ENCODE measurements at regions not wholly inside any gene's neighbourhood (a gene's known extent, or its start where the extent isn't known, plus 50 kb on each side); places are given as distances from the start of the nearest gene placed in this dataset.

GRCh38 chr2:167769020-167769419 is 478.4 kb downstream of the STK39 start:
- no peak overlapping the region for H3K27ac Mint-ChIP-seq
- H3K9me3 Mint-ChIP-seq = peaks cover 16% of the 10 kb centered on the region; the same call in 1 of the 2 replicates
- H3K4me1 Mint-ChIP-seq (ENCODE audit: low read depth) = no peaks in the 10 kb centered on the region
- no peak for TF ChIP-seq CTCF (IDR thresholded peaks at IDR 0.05)
- no peak for DNase-seq
- no peaks in the 10 kb centered on the region; the same call in 1 of the 2 replicates for H3K27me3 Mint-ChIP-seq (ENCODE audit: insufficient read depth)
- no peaks in the 10 kb centered on the region for H3K36me3 Mint-ChIP-seq (ENCODE audit: low read depth)
- no peak overlapping the region for H3K4me3 Mint-ChIP-seq

- no peak for DNase-seq
- H3K4me1 Mint-ChIP-seq (ENCODE audit: low read depth) = no peaks in the 10 kb centered on the region
- TF ChIP-seq CTCF (IDR thresholded peaks at IDR 0.05) = no peak
- no peak overlapping the region for H3K4me3 Mint-ChIP-seq
- no peaks in the 10 kb centered on the region for H3K36me3 Mint-ChIP-seq (ENCODE audit: low read depth)
- peaks cover 16% of the 10 kb centered on the region for H3K9me3 Mint-ChIP-seq
- H3K27ac Mint-ChIP-seq = no peak overlapping the region
- H3K27me3 Mint-ChIP-seq (ENCODE audit: insufficient read depth) = no peaks in the 10 kb centered on the region; the same call in 1 of the 2 replicates
Observed at GRCh38 chr2:167767830-167768229, 479.6 kb downstream of the STK39 start.

GRCh38 chr2:167764772-167765341 is 482.5 kb downstream of the STK39 start:
- peaks cover 7% of the 10 kb centered on the region for H3K9me3 Mint-ChIP-seq
- H3K27ac Mint-ChIP-seq = no peak overlapping the region
- no peak for DNase-seq
- H3K27me3 Mint-ChIP-seq (ENCODE audit: insufficient read depth) = no peaks in the 10 kb centered on the region; the same call in 1 of the 2 replicates
- H3K36me3 Mint-ChIP-seq (ENCODE audit: low read depth) = no peaks in the 10 kb centered on the region
- H3K4me1 Mint-ChIP-seq (ENCODE audit: low read depth) = no peaks in the 10 kb centered on the region
- H3K4me3 Mint-ChIP-seq = no peak overlapping the region
- no peak for TF ChIP-seq CTCF (IDR thresholded peaks at IDR 0.05)

GRCh38 chr2:167761465-167762136 is 485.8 kb downstream of the STK39 start:
- Mint-ChIP-seq H3K27ac (no peak overlapping the region), H3K27me3 (ENCODE audit: insufficient read depth) (no peaks in the 10 kb centered on the region; the same call in 1 of the 2 replicates), H3K4me1 (ENCODE audit: low read depth) (no peaks in the 10 kb centered on the region), H3K36me3 (ENCODE audit: low read depth) (no peaks in the 10 kb centered on the region), H3K9me3 (peaks cover 25% of the 10 kb centered on the region), H3K4me3 (no peak overlapping the region)
- no peak for DNase-seq
- no peak for TF ChIP-seq CTCF (IDR thresholded peaks at IDR 0.05)

- Mint-ChIP-seq H3K9me3 (peaks cover 25% of the 10 kb centered on the region), H3K27me3 (ENCODE audit: insufficient read depth) (no peaks in the 10 kb centered on the region), H3K4me1 (ENCODE audit: low read depth) (no peaks in the 10 kb centered on the region), H3K27ac (no peak overlapping the region), H3K4me3 (no peak overlapping the region), H3K36me3 (ENCODE audit: low read depth) (no peaks in the 10 kb centered on the region)
- DNase-seq = no peak
- TF ChIP-seq CTCF (IDR thresholded peaks at IDR 0.05) = no peak
Observed at GRCh38 chr2:167759531-167759930, 487.9 kb downstream of the STK39 start.

Data from HFFc6 (cell line).